Ovary (tissue), 3 donors: ENCODE measurements at regions not wholly inside any gene's neighbourhood (a gene's known extent, or its start where the extent isn't known, plus 50 kb on each side); places are given as distances from the start of the nearest gene placed in this dataset.
"Not testable (repeated sequence)": the region's sequence is repeated elsewhere in the genome, so short reads cannot be mapped to it uniquely, and the experiment has no call there.

Experiments used
- CTCF ChIP-seq, 3 donors: fragments of 450-650 bp in 2 of 3; fragments of 200-600 bp in 1 of 3; IDR thresholded peaks; one replicate each; pipeline versions ENCODE4 v1.5.1 to v1.8.0; 2016 to 2022; ENCODE audit warnings: antibody characterized with exemption in 3 of 3, mild to moderate bottlenecking in 1 of 3
- POLR2A ChIP-seq: fragments of 450-650 bp; IDR thresholded peaks from one replicate; pipeline ENCODE4 v1.6.1; 2017; ENCODE audit warnings: antibody characterized with exemption, mild to moderate bottlenecking, moderate library complexity
- donor health status: DM: no; HTN: no; CAD: no.

- TF ChIP-seq CTCF (IDR thresholded peaks at IDR 0.05); POLR2A: not testable (repeated sequence)
Measured at GRCh38 chr2:13531735-13532410, 815.1 kb downstream of the TRIB2 start.
